Natural killer cell (primary cell): ENCODE measurements at regions not wholly inside any gene's neighbourhood (a gene's known extent, or its start where the extent isn't known, plus 50 kb on each side); places are given as distances from the start of the nearest gene placed in this dataset.

Experiments used
- ATAC-seq, 3 donors: fragments of 150-1000 bp in 2 of 3; fragments of 200-7000 bp in 1 of 3; cut with Tn5 transposase; 1 replicate in 1 of 3; 2 replicates in 2 of 3; pipeline ENCODE4 v1.10.0; 2021; ENCODE audit warnings: mild to moderate bottlenecking in 2 of 3, moderate library complexity in 2 of 3
- DNase-seq, 2 donors: peaks; one replicate each; pipeline versions ENCODE4 v3.0.0 to v3.0.0-alpha.2; 2013 to 2021; ENCODE audit warnings: mixed read lengths in 1 of 2
- H3K27ac ChIP-seq: one replicate; pipeline ENCODE4 v1.5.1; 2013; ENCODE audit warnings: mild to moderate bottlenecking, low read length
- H3K27me3 ChIP-seq: one replicate; pipeline ENCODE4 v1.6.1; 2013; ENCODE audit warnings: low read length; ENCODE audit not compliant: control insufficient read depth, insufficient read depth
- H3K36me3 ChIP-seq: one replicate; pipeline ENCODE4 v1.6.1; 2013; ENCODE audit warnings: low read length; ENCODE audit not compliant: control insufficient read depth, insufficient read depth
- H3K4me1 ChIP-seq: one replicate; pipeline ENCODE4 v1.6.1; 2013; ENCODE audit warnings: low read length; ENCODE audit not compliant: control insufficient read depth, insufficient read depth
- H3K4me3 ChIP-seq: one replicate; pipeline ENCODE4 v1.5.1; 2013; ENCODE audit warnings: low read length
- H3K9me3 ChIP-seq: one replicate; pipeline ENCODE4 v1.6.1; 2013; ENCODE audit warnings: low read length; ENCODE audit not compliant: control insufficient read depth, insufficient read depth
- H3K27ac Mint-ChIP-seq, 2 donors: one replicate each; pipeline ENCODE4 v1.8.0; 2022; ENCODE audit warnings: mild to moderate bottlenecking in 2 of 2, mixed read lengths in 2 of 2, moderate library complexity in 1 of 2
- H3K27me3 Mint-ChIP-seq, 2 donors: one replicate each; pipeline ENCODE4 v1.8.0; 2022; ENCODE audit warnings: low read depth in 2 of 2, mixed read lengths in 2 of 2
- H3K36me3 Mint-ChIP-seq: one replicate; pipeline ENCODE4 v1.8.0; 2022; ENCODE audit warnings: mixed read lengths
- H3K4me1 Mint-ChIP-seq, 2 donors: one replicate each; pipeline ENCODE4 v1.8.0; 2022; ENCODE audit warnings: mixed read lengths in 2 of 2
- H3K4me3 Mint-ChIP-seq: one replicate; pipeline ENCODE4 v1.8.0; 2022; ENCODE audit warnings: mild to moderate bottlenecking, moderate library complexity, mixed read lengths
- H3K9me3 Mint-ChIP-seq, 2 donors: one replicate each; pipeline ENCODE4 v1.8.0; 2022; ENCODE audit warnings: mixed read lengths in 2 of 2
- WGBS: methylation state at CpG from one replicate; pipeline ENCODE4 v1.1.7; 2013; ENCODE audit warnings: missing lambda C conversion rate; ENCODE audit not compliant: insufficient coverage; 5-methylcytosine and 5-hydroxymethylcytosine counted together
- intact Hi-C: fragments of 100-400 bp; cut with micrococcal nuclease; formaldehyde crosslinking; loops from one replicate; pipeline ENCODE4 v1.14.2; 2022
- TF ChIP-seq, protein P1 (sequence below): fragments of 200-600 bp; IDR thresholded peaks from one replicate; pipeline ENCODE4 v1.8.0; 2022; ENCODE audit warnings: antibody characterized with exemption

DNA sequence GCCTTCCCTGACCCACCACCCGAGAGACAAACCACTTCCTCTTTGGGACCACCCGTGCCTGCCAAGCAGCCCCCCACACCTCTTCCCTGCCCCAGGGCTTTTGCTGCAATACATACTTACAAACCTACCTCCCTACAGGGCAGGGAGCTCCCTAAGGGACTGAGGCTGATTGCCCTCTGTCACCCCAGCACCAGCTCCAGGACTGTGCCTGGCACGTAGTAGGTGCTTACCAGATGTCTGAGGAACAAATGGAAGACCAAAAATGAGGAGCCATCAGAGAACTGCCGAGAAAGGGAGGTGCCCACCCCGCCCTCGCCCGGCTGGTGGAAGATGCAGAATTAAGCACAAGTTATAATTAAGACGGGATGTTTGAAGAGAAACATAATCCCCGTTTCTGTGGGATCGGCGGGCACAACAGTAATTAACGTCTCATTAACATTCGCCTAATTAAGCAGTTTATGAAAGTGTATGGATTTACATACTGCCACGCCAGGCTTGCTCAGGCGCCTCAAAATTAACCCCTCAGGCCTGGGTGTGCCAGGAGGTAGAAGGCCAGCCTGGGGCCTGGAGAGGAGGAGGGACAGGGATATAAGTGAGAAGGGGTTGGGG is 130.1 kb upstream of the LINGO1 start:
- Histone ChIP-seq H3K36me3 (no peaks in the 10 kb centered on the region), H3K4me1 (no peaks in the 10 kb centered on the region), H3K9me3 (no peaks in the 10 kb centered on the region), H3K4me3 (no peak overlapping the region), H3K27ac (no peak overlapping the region), H3K27me3 (no peaks in the 10 kb centered on the region)
- H3K4me1 Mint-ChIP-seq: no peaks in the 10 kb centered on the region
- DNase-seq (no peak), ATAC-seq (no peak)
- H3K9me3 Mint-ChIP-seq: no peaks in the 10 kb centered on the region
- H3K27me3 Mint-ChIP-seq: peaks cover 25 to 40% of the 10 kb centered on the region in 2 donors
- no peak overlapping the region for H3K4me3 Mint-ChIP-seq
- TF ChIP-seq, protein P1, sequence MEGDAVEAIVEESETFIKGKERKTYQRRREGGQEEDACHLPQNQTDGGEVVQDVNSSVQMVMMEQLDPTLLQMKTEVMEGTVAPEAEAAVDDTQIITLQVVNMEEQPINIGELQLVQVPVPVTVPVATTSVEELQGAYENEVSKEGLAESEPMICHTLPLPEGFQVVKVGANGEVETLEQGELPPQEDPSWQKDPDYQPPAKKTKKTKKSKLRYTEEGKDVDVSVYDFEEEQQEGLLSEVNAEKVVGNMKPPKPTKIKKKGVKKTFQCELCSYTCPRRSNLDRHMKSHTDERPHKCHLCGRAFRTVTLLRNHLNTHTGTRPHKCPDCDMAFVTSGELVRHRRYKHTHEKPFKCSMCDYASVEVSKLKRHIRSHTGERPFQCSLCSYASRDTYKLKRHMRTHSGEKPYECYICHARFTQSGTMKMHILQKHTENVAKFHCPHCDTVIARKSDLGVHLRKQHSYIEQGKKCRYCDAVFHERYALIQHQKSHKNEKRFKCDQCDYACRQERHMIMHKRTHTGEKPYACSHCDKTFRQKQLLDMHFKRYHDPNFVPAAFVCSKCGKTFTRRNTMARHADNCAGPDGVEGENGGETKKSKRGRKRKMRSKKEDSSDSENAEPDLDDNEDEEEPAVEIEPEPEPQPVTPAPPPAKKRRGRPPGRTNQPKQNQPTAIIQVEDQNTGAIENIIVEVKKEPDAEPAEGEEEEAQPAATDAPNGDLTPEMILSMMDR: no peak
- no peaks in the 10 kb centered on the region for H3K36me3 Mint-ChIP-seq
- 72% methylated on average over 14 of the region's 15 CpGs for WGBS
- no peak overlapping the region for H3K27ac Mint-ChIP-seq
- intact Hi-C loops: no loop called here

DNA sequence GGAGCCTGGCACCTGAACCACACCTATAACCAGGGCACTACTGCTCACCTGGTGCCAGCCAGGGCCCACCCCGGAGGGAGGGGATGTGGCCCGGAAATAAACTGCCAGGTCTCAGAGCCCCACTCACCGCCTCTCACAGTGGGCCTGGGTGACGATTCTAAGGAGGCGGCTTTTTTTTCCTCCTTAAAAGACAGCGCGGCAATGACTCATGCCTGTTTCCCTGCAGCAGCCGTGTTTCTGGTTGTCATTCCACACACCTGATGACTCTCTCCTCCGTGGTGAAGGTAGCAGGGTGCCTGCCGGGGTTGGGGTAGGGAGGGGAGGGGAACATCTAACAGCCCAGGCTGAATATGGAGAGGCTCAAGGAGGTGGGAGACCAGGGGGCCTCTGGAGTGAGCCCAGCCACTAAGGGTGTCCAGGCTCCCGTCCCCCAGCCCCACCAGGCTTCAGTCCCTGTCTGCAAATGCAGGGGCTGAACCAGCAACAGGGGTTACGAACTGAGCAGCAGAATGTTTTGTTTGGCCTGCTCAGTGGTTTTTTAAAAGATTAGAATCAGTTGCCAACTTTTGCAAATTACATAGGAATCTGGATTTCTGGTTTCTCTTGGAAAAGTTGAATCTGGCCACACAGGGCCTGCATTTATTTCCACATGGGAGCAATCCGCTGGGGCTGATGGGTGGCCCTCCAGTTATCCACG is 127.3 kb upstream of the LINGO1 start:
- ATAC-seq (no peak), DNase-seq (no peak)
- no peaks in the 10 kb centered on the region for H3K9me3 ChIP-seq
- no peak overlapping the region for H3K27ac ChIP-seq
- H3K4me1 Mint-ChIP-seq: no peaks in the 10 kb centered on the region
- H3K27me3 ChIP-seq: no peaks in the 10 kb centered on the region
- H3K36me3 Mint-ChIP-seq: no peaks in the 10 kb centered on the region
- H3K4me3 Mint-ChIP-seq: no peak overlapping the region
- 78% methylated on average over 14 of the region's 14 CpGs for whole genome bisulfite sequencing
- no peaks in the 10 kb centered on the region for H3K36me3 ChIP-seq
- TF ChIP-seq, protein P1: no peak
- H3K27ac Mint-ChIP-seq: no peak overlapping the region
- H3K27me3 Mint-ChIP-seq: peaks cover 16 to 18% of the 10 kb centered on the region in 2 donors
- no peaks in the 10 kb centered on the region for H3K4me1 ChIP-seq
- no peaks in the 10 kb centered on the region for H3K9me3 Mint-ChIP-seq
- intact Hi-C loops: no loop called here
- no peak overlapping the region for H3K4me3 ChIP-seq

DNA sequence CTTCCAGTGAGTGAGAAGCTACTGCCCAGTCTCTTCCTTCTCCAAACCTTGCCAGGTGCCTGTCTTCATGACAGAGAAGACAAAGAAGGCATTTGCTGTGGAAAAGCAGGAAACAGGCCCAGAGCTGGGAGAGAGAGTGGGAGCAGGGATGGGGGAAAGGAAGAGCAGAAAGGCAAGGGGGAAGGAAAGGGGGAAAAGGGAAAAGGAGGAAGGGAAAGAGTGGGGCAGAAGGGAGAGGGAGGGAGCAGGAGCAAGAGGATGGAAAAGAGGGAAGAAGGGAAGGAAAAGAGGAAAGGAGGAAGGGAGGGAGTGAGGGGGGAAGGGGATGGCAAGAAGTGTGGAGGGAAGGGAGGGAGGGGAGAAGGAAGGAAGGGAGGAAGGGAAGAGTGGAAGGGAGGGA is 121.2 kb upstream of the LINGO1 start:
- intact Hi-C loops: no loop called here
- no peaks in the 10 kb centered on the region for H3K27me3 ChIP-seq
- TF ChIP-seq, protein P1: no peak
- Mint-ChIP-seq H3K27me3 (peaks cover 0 to 16% of the 10 kb centered on the region in 2 donors), H3K27ac (no peak overlapping the region), H3K4me3 (no peak overlapping the region), H3K36me3 (no peaks in the 10 kb centered on the region), H3K4me1 (no peaks in the 10 kb centered on the region), H3K9me3 (no peaks in the 10 kb centered on the region)
- no peaks in the 10 kb centered on the region for H3K36me3 ChIP-seq
- H3K4me1 ChIP-seq: no peaks in the 10 kb centered on the region
- DNase-seq: no peak
- no peaks in the 10 kb centered on the region for H3K9me3 ChIP-seq
- H3K4me3 ChIP-seq: no peak overlapping the region
- no peak for ATAC-seq
- no peak overlapping the region for H3K27ac ChIP-seq
